Suppressor macrophage treated with lipopolysaccharide for 4 hours (primary cell): ENCODE measurements at regions not wholly inside any gene's neighbourhood (a gene's known extent, or its start where the extent isn't known, plus 50 kb on each side); places are given as distances from the start of the nearest gene placed in this dataset.

Experiments used
- DNase-seq: peaks from one replicate; pipeline ENCODE4 v3.0.0-alpha.2; 2020

GRCh38 chr5:168125445-168126199, 165.8 kb upstream of the WWC1 start:
- no peak for DNase-seq

DNA sequence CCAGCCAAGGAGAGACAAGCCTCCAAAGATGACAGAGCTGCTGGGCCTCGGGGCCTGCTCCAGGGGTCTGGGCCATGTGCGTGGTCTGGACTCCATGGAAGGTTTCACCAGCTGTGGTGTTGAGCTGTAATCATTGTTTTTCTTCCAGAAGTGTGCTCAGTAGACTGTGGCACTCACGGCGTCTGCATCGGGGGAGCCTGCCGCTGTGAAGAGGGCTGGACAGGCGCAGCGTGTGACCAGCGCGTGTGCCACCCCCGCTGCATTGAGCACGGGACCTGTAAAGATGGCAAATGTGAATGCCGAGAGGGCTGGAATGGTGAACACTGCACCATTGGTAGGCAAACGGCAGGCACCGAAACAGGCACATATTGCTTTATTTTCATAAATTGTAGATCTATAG, 164.8 kb upstream of the WWC1 start:
- no peak for DNase-seq

GRCh38 chr5:168128111-168128510, 163.3 kb upstream of the WWC1 start:
- no peak for DNase-seq

DNA sequence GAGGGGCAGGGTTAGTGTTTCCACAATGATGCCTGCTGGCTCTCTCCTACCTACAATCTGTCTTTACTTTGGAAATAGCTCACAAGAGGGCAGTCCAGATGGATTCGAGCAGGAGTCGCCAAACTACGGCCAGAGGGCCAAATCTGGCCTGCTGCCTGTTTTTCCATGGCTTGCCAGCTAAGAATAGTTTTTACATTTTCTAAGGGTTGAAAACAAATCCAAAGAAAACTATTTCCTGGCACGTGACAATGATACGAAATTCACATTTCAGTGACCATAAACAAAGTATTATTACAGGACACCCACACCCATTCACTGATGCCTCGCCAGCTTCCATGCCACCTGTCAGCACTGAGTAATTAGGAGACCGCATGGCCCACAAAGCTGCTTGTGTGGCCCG, 162.9 kb upstream of the WWC1 start:
- DNase-seq, result no peak

DNA sequence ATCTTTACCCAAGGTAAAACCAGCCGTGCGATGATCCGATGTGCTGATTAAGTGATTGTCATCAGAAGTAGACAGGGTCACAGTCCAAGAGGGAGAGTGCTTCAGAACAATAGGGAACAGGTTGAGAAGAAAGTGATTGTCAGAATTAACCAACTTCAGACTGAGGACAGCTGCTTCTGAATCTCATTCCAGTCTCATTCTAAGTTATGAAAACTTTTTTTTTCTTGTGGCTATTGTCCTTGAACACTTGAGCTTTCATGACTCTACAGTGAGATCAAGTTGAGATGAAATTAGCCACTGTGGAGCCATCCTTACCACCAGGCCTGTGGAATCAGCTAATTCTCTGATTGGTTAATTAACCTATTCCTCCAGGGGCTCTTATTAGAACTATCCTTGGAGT, 159.9 kb upstream of the WWC1 start:
- no peak for DNase-seq

DNA sequence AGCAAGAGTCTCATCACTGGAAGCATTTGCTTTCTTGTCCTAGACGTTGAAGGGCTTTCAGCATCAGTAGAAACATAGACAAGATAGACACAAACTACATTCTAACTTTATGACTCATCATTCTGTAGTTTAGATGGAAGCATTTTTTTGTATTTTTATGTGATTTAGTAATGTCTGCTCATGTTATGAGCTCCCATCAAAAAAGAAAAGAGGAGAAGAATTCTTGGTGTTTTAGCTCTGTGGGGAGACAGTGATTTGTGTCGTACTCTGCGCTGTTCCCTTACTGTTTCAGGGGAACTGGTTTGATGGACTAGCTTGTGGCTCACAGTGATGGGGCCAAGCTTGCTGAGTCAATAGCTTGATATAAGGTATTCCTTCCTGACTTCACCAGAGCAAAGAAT, 159.2 kb upstream of the WWC1 start:
- no peak for DNase-seq

GRCh38 chr5:168135897-168136296, 155.5 kb upstream of the WWC1 start:
- no peak for DNase-seq

DNA sequence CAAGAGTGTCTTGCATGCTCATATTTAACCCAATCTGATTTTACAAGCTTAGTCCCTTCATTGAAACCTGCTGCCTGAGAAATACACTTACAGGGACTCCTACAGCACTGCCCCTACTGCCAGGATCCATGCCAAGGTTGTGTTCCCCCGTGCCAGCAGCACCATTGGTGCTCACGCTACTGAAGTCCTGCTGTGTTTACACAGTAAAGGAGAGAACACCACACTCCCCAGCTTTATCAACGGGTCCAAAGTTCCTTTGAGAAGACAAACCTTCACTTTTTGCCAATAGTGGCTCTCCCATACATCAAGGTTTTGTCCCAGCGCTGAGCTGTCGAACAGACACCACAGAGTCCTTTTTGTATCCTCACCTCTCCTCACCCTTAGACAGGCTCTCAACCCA, 155.1 kb upstream of the WWC1 start:
- DNase-seq, result no peak

GRCh38 chr5:168137265-168137664, 154.2 kb upstream of the WWC1 start:
- DNase-seq, result no peak

GRCh38 chr5:168140241-168140640, 151.2 kb upstream of the WWC1 start:
- no peak for DNase-seq

GRCh38 chr5:168142402-168142801, 149.0 kb upstream of the WWC1 start:
- no peak for DNase-seq

DNA sequence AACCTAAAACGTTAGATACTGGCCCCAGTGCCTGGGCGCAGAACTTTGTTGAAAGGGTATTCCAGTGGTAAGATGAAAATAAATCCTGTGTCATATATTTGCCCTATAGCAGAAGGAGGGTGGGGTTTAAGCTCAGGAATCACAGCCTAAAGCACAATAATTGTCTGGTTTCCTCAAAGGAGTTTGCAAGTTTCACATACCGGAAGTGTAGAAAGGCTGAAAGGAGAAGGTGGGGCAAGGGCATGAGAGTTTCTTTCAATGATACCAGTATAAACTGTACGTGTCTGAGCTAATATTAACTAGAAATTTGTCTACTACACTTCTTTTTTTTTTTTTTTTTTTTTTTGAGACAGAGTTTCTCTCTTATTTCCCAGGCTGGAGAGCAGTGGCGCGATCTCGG, 147.9 kb upstream of the WWC1 start:
- DNase-seq, result peak; percentile 35

- DNase-seq, result no peak
Measured at GRCh38 chr5:168147106-168147505, 144.3 kb upstream of the WWC1 start.

GRCh38 chr5:168147568-168148360, 143.7 kb upstream of the WWC1 start:
- DNase-seq, result no peak

DNA sequence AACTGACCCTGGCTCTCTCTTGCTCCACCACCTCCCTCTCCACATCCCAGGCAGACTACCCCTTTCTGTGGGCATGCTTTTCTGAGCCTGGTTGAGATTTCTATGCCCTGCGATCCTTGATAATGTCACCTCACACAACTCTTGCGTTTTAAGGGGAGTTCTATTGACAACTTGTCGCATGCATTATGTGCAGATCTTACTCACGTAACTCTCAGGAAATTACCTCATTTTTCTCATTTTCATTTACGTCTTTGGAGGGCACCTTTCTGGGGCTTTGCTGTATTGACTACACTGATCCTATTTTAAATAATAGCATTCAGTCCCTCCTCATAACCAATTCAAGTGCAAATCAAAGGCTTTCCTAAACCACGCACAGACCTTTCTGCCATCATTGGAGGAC, 140.4 kb upstream of the WWC1 start:
- no peak for DNase-seq

DNA sequence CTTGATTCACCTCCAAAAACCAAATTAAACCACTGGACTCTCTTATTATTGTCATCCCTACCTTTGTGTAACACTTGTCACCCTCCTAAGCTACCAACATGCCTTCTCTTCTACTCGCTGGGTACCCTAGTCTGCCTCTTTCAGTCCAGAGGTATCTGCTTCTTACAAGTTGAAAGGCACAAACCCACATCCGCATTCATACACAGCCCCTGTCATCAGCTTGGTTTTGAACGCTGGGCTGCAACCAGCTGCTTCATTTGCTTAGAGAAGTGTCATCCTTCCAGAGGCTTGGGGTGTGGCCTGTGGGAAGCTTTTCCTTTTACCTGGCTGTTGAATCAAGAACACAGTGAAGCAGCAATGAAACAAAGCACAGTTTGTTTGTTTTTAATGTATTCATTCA, 138.8 kb upstream of the WWC1 start:
- no peak for DNase-seq

GRCh38 chr5:168153263-168153875, 138.1 kb upstream of the WWC1 start:
- DNase-seq, result no peak

- DNase-seq, result no peak
Measured at GRCh38 chr5:168153876-168154270, 137.6 kb upstream of the WWC1 start.

DNA sequence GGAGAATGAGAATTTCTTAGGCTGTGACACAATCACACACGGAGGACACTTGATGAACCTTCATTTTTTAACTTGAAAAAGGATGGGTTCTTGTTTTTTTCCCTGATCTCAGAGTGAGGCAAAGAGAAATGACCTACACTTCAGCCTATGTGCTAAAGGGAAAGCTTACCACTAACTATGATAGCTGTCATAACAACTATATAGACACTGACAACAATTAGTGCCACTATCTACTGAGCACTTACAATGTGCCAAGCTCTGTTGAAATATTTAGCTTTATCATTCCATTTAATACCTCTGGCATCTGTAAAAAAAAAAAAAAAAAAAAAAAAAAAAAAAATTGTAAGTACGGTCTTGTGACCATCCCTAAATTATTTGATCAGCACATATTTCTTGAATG, 135.9 kb upstream of the WWC1 start:
- no peak for DNase-seq

- no peak for DNase-seq
Measured at GRCh38 chr5:168156170-168156569, 135.3 kb upstream of the WWC1 start.

- DNase-seq, result no peak
Measured at GRCh38 chr5:168157141-168157540, 134.3 kb upstream of the WWC1 start.

DNA sequence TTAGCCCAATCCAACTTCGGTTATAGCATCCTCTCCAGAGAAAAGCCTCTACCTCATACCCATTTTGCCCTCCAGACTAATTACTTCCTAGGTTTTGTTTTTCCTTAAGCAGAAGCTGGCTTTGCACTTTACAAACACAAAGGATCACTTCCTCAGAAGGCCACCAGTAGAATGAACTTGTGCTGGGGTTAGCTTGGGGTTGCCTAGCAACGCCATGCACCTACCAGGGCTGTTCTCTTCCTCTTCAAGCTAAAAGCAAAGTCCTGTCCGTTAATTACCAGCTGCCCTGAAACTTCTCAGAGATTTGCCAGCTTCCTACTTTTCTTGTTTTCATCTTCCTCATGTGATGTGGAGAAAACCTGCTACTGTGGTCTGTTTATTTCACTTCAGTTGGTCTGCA, 132.0 kb upstream of the WWC1 start:
- peak; percentile 56 for DNase-seq

GRCh38 chr5:168162464-168162863, 129.0 kb upstream of the WWC1 start:
- no peak for DNase-seq

GRCh38 chr5:168163966-168164365, 127.5 kb upstream of the WWC1 start:
- no peak for DNase-seq
